Tongue (tissue), 1 donor: ENCODE measurements at regions not wholly inside any gene's neighbourhood (a gene's known extent, or its start where the extent isn't known, plus 50 kb on each side); places are given as distances from the start of the nearest gene placed in this dataset.

Experiments used
- DNase-seq: peaks from one replicate; pipeline ENCODE4 v3.0.0-alpha.2; 2015

DNA sequence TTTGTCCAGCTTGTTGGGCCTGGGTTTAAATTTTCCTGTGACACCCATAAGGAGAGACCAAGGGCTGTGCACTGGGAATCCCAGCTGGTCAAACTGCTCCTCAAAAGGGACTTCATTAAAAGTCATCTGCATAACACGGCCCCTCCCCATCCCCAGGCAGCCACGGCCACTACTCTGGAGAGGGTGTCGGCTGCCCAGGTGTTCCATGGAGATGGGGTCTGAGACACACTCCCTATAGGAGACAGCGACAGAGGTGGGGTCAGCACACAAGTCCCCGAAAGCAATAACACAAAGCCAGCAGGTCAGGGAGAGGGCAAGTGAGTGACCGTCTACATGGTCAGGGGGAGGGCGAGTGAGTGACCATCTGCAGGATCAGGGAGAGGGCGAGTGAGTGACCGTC is 75.6 kb upstream of the BCL11B start:
- DNase-seq = no peak

DNA sequence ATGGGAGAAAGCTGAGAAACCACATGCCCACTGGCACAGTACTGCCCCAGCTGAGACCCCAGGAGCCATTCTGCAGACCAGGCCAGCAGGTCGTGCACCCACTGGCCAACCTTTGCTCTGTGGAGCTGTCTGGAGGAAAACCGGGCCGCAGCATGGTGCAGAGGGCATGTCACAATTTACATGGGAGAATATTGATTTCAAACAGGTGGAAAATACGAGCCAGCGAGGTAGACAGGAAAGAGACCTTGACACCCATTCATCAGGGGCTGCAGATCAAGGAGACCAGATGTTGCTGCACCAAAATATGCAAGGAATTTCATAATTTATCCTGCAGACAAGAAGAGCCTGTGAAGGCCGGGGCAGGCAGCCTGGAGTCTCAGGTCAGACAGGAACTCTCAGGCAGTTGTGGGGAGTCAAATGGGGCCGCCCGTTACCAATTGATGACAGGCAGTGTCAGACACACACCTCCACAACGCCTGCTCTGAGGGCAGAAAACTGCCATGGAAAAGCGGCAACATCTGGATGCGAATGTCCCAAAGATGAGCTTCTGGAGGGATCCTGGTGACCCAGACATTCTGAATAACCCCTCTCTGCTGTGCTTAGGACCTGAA is 74.6 kb upstream of the BCL11B start:
- DNase-seq = no peak

DNA sequence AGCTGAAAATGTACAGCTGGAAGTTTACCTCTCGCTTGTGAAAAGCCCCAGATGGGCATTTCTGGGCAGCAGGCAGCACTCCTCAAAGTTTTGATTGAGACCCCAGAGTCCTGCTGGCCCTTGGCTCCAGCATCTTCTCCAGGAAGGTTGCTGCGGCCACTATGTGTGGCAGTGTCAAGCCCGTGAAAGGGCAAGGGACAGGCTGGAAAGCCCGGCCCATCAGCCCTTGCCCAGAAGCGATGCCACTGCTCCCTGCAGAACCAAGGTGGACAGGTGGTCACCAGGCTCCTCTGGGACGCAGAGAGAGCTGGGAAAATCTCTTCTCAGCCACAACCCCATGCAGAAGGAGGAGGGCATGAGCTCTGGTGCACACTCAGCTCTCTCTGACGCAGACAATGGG is 73.5 kb upstream of the BCL11B start:
- no peak for DNase-seq

DNA sequence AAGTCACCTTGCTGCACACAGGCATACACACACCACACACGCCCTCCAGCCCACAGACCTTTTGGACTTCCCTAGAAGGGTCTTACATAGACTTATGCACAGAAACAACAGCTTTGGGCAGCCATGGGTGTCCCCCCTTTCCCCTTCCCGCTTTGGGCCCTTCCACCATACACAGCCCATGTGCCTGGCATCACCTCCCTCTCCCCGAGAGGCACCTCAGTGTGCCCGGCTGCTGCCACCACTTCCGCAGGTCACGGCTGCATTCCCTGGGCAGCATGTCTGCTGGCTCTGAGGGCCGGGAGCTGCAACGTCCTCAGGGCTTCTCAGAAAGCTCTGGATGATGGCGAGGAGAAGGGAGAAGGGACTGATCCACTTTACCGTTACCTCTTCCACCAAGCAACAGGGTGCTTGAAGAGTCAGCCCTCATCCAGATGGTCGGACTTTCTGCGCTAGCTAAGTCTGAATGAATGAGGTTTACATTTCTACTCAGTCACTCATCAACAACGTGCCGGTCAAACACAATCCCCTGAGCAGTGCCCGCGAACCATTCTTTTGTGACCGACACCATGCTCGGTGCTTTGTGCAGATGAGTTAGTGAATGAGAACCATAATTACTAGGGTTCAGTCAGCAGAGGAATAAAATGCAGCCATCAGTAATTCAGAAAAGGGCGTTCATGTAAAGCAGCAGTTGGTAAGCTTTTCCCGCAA is 72.2 kb upstream of the BCL11B start:
- no peak for DNase-seq

DNA sequence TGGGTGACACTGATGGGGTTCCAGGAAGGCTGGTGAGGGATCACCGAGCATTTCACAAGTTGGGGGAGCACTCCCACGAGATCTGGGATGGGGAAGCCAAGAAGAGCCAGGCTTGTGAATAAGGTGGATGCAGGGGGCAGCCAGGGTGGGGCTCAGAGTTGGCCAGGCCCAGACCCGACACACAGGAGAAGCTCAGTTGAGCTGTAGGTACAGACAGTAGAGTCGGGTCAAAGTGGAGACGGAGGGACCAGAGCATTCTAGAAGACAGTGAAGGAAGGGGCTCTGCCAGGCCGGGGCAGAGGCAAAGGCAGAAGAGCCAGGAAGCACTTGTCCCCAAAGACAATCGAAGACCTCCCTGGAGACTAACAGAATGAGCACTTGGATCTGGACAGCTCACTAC is 70.9 kb upstream of the BCL11B start:
- DNase-seq = no peak

DNA sequence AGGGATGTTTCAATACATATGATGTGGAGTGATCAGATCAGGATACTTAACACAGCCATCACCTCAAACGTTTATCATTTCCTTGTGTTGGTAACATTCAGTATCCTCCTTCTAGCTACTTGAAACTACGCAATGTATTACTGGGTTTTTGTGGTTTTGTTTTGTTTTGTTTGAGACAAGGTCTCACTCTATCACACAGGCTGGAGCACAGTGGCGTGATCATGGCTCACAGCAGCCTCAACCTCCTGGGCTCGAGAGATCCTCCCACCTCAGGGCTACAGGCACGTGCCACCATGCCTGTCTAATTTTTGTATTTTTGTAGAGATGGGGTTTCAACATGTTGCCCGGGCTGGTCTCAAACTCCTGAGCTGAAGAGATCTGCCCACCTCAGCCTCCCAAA is 70.2 kb upstream of the BCL11B start:
- no peak for DNase-seq

DNA sequence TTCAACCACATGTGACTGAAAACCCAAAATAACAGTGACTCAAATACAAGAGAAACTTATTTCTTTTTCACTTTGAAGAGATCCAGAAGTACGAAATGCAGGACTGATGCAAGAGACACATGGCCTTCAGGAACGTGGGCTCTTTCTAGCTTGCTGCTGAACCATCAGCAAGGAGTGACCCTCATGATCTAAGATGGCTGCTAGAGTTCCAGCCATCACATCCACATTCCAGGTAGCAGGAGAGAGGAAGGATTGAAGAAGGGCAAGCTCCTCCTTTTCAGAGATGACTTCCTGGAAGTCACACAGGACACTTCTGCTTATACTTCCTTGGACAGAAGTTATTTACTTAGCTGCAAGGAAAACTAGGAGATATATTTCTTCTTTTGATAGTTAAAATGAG is 67.6 kb upstream of the BCL11B start:
- DNase-seq = no peak

DNA sequence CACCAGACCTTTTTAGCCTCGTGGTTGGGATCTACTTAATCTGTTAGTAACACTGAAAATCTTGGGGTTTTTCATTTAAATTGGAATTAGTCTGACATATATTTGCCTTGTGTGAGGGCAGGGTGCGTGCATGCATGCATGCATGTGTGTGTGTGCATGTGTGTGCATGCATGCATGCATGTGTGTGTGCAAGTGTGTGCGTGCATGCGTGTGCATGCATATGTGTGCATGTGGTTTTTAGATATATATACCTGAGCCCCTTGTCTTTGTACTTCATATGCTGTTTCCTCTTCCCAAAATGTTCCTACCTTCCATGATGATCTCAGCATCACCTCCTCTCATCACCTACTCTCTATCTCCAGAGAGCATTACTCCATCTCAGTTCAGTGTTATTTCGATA is 66.3 kb upstream of the BCL11B start:
- no peak for DNase-seq

DNA sequence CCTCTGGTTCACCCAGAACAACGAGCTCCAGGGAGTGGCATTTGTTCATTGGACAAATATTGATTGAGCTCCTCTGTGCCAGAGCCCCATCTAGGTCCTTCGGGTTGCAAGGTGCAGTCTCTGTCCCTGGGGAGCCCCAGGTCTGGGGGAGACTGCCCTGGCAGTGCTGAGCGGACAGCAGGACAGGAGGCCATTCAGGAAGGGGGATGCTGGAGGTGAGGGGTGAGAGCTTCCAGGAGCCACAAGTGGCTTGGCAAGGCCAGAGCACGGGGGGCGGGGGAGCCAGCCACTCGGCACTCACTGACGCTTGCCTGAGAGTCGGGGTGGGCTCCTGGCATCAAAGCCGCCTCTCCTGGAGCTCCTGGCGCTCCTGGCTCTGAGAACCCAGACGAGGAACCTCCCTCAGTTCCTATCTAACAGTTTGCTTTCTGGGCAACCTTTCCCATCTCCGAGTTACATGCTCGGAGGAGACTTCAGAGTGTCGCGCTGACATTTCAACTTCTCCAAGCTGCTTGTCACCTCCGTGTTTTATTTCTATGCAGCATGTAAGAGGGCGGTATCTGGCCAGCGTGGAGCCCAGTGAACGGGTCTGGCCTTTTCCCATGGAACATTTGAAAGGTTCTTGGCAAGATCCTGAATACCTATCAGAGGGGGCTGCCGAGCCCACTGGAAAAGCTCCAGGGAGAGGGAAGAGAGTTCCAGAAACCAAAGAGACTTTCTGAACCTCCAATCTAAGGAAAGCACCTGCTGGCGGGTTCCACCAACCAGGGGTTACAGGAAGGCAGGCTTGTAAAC is 62.0 kb upstream of the BCL11B start:
- DNase-seq = no peak

DNA sequence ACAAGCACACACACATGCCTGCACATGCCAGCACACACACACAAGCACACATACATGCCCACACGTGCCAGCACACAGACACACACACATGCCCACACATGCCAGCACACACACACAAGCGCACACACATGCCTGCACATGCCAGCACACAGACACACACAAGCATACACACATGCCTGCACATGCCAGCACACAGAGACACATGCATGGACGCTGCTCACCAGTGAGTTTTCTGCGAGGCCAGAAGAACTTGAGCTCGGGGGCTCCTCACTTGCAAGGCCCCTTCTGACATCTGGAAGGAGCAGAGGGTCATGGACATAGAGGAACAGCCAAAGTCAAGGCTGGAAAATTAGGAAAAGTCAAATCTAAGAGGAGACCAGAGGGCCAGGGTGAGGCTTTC is 61.2 kb upstream of the BCL11B start:
- DNase-seq = no peak

DNA sequence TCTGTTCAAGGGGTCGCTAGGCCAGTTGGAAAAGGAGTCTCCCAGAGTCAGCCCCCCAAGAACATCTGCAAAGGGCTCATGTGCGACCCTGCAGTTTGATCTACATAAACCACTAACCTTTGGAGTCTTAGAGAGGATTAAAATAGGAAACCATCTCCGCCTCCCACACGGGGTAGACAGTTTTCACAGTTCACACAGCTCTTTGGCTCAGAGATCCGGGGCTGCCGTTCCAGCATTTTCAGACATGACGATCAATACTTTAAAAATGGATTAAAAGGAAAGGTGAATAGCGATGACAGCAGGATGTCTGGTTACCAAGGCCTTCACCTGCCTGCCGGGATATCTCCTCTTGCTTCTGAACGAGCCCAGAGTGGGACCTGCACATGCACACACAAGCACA is 59.8 kb upstream of the BCL11B start:
- DNase-seq = no peak

DNA sequence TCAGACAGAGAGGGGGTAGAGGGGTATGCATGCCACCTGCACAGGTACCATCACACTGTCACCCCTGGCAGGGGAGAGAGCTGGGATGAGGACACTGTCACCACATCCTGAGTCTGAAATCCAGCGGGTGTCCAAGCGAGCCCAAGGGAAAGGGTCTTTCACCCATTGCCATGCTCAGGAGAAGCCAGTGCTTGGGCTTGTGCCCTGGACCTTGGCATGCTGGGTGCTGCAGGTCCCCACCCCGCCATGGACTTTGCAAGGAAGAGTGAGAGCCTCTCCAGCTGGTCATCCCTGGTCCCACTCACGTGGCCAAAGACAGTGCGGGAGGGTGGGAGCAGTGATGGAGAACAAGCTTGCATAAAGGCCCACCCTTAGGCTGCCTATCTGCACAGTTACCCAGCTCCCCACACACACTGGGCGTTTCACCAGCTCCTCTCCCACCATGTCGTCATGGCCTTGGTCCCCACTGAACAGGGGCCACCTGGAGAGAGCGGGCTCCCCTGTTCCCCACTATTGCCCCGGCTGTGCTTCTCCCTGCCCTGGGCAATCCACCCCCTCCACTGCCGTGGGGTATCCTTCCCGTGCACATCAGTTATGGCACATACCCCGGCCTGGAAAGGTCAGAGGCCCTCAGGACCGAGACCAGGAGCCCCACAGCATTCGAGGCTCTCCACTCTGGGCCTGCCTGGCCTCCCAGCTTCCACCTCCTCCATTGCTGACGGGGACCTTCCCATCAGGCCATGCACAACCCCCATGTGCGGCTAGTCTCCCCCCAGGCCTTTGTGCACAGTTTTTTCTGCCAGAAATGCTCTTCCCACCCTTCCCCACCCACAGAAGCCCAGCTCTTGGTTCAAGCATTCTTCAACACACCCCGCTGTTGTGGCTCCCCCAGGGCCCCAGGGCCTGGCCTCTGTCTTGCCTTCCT is 58.6 kb upstream of the BCL11B start:
- no peak for DNase-seq

DNA sequence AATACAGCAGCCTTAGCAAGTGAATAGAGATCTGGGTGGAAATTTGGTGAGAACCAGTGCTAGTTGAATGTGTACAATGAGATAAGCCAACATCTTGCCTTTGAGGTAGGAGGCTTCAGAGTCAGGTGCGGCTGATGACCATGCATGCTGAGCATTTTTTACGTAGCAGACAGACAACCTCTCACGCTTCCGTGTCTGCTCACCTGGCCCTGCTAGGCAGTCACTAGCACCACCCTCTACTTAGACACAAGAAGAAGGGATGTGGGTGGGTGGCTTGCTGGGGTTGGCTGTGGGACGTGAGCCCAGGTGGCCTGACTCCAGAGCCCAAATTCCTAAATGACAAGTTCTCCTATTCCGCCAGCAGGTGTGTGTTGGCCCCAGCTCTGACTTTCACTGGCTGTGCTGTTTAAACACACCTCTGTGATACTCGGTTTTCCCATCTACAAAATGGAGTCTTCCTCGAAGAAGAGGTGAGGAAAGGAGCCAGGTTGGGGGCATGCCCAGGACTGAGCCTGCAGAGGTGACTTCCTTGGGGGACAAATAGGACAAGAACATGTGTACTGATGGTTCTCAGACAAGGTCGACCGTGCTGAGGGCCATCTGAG is 57.8 kb upstream of the BCL11B start:
- DNase-seq = no peak

DNA sequence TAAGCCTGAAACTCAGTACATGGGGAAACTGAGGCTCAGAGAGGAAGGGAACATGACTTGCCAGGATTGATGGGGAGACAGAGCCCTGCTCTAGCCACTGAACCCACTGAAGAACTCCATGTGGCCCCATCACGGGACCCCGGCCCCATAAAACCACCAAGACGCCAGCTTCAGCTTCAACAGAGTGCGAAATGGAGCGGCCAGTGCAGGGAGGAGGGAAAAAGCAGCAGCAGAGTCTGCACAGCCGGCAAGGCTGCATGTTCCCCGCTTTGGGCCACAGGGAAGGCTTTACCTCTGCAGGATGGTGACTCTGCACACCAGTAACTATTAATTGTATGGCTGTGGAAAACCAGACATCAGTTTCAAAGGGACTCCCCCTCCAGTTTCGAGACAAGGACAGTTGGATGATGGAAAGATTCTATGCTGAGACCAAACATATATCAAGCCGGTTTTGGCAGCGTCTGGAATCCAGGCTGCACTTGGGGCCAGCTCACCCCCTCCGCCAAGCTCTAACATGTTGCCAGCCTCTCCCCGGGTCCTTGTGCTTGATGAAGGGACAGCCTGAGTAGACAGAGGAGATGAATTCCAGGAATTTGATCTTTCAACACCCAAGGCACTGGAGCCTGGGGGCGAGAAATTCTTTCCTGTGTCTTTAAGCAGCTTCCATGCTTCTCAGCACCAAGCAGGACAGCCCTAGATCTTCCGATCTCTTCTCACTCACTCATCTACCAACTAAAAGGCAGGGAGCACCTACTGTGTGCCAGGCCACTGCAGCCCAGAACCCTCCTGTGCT is 55.7 kb upstream of the BCL11B start:
- DNase-seq = peak; percentile 56

DNA sequence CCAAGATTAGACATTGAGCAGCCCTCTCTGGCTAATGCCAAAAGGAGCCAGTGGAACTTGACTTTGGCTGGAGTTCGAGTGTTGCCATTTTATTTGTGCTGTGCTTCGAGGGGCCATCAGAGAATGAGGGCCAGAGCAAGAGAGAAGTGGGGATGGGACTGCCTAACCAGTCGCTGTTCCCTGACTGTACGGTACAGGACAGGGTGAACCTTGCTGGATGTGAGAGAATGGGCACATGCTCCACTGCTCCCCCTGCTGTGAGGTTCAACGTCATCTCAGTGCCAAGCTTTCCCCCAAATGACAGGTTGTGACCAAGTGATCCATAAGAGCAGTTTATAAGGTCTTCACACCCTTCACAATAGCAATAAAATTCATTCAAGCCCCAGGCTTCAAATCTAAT is 55.1 kb upstream of the BCL11B start:
- DNase-seq = no peak

DNA sequence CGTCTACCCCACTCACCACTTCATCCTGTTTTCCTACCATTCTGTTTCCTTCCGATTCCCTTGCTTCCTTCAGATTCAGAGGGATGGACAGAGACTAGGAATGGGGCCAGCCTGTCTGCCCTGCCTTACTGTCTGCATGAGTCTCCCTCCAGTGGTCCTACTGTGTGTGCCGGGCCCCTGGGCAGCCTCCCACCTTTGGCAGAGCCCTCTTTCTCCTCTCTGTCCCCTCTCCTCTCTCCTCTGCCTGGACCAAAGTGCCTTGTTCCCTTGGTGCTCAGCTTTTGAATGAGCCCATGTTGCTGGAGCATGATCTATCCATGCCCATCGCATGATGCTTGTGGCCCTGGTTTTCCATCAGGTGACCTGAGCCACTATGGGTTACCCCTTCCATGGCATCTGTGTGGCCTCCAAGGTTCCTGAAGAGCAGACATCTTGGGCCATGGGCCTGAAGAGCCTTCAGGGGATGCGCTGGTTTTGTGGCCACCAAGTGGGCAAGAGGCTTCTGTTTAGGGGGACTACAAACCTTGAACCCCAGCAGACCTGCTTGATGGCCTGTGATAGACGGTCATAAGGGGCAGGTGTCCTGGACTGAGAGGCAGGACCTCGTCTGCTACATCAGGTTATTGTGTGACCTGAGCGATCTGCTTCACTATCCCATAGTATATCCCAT is 54.2 kb upstream of the BCL11B start:
- DNase-seq = no peak

DNA sequence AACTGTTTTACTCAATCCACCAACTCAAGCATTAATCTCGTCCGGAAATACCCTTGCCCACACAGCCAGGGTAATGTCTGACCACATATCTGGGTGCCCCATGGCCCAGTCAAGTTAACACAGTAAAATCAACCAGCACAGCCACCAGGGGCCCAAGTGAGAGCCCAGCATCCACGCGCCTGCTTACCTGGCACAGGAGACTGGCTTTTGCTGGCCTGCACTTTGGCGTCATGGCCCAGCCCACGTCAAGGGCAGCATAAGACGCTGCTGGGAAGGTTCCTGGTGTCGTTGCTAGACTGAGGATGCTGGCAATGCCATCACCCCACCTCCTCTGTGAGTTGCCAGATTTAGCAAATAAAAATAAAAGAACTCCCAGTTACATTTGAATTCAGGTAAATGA is 53.6 kb upstream of the BCL11B start:
- DNase-seq = no peak

DNA sequence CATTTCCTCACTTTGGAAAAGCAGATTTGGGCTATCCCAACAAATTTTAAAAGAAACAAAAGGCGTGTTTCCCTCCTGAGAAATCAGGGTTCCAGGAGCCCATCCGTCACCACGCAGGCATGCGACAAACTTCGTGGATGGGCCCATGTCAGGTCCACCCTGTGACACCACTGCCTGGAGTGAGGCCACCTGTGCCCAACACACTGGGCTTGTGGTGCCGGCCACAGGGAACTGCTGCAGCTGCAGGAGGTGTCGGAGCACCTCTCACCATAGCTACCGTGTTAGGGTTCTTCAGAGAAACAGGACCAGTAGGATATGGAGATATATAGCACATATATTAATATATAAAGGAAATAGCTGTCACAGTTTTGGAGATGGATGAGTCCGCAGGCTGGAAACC is 53.0 kb upstream of the BCL11B start:
- no peak for DNase-seq

DNA sequence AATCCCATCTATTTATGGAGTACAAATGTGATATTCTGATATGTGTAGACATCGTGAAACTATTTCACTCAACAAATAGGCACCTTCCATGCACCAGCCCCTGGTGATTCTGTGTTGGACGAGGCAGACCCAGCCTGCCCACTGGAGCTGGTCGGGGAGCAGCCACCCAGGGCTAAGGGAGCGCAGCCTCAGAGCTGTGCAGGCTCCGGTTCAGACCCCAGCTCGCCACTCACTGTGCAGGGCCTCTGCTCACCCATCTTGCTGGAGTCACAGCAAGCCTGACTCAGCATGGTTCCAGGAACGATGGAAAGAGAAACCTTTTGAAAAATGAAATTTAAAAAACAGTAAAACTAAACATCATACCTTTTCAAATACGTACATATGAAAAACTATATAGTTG is 52.3 kb upstream of the BCL11B start:
- no peak for DNase-seq

DNA sequence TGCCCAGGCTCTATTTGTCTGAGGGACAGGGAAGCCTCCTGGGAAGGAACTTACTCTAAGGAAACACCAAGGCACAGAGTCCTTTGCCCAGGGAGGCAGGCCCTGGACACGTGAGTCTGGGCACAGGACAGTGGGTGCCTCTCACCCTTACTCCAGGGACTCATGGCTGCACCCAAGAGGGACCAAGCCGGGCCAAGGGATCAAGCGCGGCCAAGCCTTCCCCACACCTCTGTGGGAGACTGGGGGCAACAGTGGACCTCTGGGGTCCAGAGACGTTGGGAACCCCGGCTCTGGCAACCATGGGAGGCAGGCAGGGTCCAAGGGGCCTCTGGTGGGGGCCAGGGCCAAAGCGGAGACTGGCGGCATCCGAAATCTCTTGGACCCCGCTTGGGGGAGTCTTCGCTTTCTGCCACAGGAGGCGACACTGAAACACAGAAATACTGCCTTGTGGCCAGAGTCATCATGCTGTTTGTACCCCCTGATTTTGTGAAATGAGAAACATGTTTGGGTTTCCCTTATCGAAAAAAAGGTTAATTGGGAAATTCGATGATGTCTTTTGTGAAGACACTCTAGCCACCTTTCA is 51.7 kb upstream of the BCL11B start:
- DNase-seq = no peak
